ENCODE measurements at regions not wholly inside any gene's neighbourhood (a gene's known extent, or its start where the extent isn't known, plus 50 kb on each side); places are given as distances from the start of the nearest gene placed in this dataset.

- Mint-ChIP-seq H3K4me1 (no peaks in the 10 kb centered on the region), H3K9me3 (no peaks in the 10 kb centered on the region), H3K36me3 (no peaks in the 10 kb centered on the region), H3K4me3 (no peak overlapping the region), H3K27ac (no peak overlapping the region), H3K27me3 (ENCODE audit: insufficient read depth, low read depth) (peaks cover 6% of the 10 kb centered on the region)
- TF ChIP-seq CTCF (IDR thresholded peaks at IDR 0.05), result no peak
- TF ChIP-seq EZH2 (IDR thresholded peaks at IDR 0.05), result no peak
- no peak overlapping the region for H3K9ac ChIP-seq
- no peaks in the 10 kb centered on the region for H4K20me1 ChIP-seq (ENCODE audit: low read depth)
- no peaks in the 10 kb centered on the region for H3K79me2 ChIP-seq (ENCODE audit: low read depth)
- H3F3A ChIP-seq (ENCODE audit: low read depth), result no peaks in the 10 kb centered on the region
- no peak overlapping the region for H3K27ac ChIP-seq
- no peaks in the 10 kb centered on the region for H3K9me3 ChIP-seq (ENCODE audit: low read depth)
- no peaks in the 10 kb centered on the region for H3K36me3 ChIP-seq
- H3K27me3 ChIP-seq, result no peaks in the 10 kb centered on the region
- H3K4me1 ChIP-seq, result no peaks in the 10 kb centered on the region
- H2AFZ ChIP-seq (replicated peaks), result no peak overlapping the region
- no peak overlapping the region for H3K4me3 ChIP-seq
- DNase-seq (ENCODE audit: low spot score), result no peak
- no peak overlapping the region for H3K4me2 ChIP-seq
These were observed 251.1 kb upstream of the SMIM21 start for GRCh38 chr18:75678627-75679026.

- Histone ChIP-seq H2AFZ (replicated peaks) (no peak overlapping the region), H3K36me3 (no peaks in the 10 kb centered on the region), H3K4me1 (no peaks in the 10 kb centered on the region), H3F3A (ENCODE audit: low read depth) (no peaks in the 10 kb centered on the region), H3K4me3 (no peak overlapping the region), H4K20me1 (ENCODE audit: low read depth) (no peaks in the 10 kb centered on the region), H3K9ac (no peak overlapping the region), H3K9me3 (ENCODE audit: low read depth) (no peaks in the 10 kb centered on the region), H3K79me2 (ENCODE audit: low read depth) (no peaks in the 10 kb centered on the region), H3K27ac (no peak overlapping the region), H3K27me3 (no peaks in the 10 kb centered on the region), H3K4me2 (no peak overlapping the region)
- Mint-ChIP-seq H3K9me3 (peaks cover 2% of the 10 kb centered on the region), H3K36me3 (no peaks in the 10 kb centered on the region), H3K4me3 (no peak overlapping the region), H3K27ac (no peak overlapping the region), H3K27me3 (ENCODE audit: insufficient read depth, low read depth) (peaks cover 6% of the 10 kb centered on the region), H3K4me1 (no peaks in the 10 kb centered on the region)
- DNase-seq (ENCODE audit: low spot score), result no peak
- TF ChIP-seq CTCF (IDR thresholded peaks at IDR 0.05) (no peak), EZH2phosphoT487 (IDR thresholded peaks at IDR 0.05) (no peak), EZH2 (IDR thresholded peaks at IDR 0.05) (no peak)
These were observed 250.4 kb upstream of the SMIM21 start for GRCh38 chr18:75677696-75678455.

- no peak for DNase-seq (ENCODE audit: low spot score)
- no peak overlapping the region for H3K4me3 Mint-ChIP-seq
- Histone ChIP-seq H3K4me3 (no peak overlapping the region), H2AFZ (replicated peaks) (no peak overlapping the region), H3K36me3 (peaks cover 4% of the 10 kb centered on the region), H3K4me2 (no peak overlapping the region), H3F3A (ENCODE audit: low read depth) (peaks cover 7% of the 10 kb centered on the region), H3K79me2 (ENCODE audit: low read depth) (no peaks in the 10 kb centered on the region), H3K27me3 (no peaks in the 10 kb centered on the region), H4K20me1 (ENCODE audit: low read depth) (no peaks in the 10 kb centered on the region), H3K9me3 (ENCODE audit: low read depth) (no peaks in the 10 kb centered on the region), H3K27ac (no peak overlapping the region), H3K4me1 (peaks cover 8% of the 10 kb centered on the region), H3K9ac (no peak overlapping the region)
- TF ChIP-seq EZH2phosphoT487 (IDR thresholded peaks at IDR 0.05) (no peak), CTCF (IDR thresholded peaks at IDR 0.05) (no peak), EZH2 (IDR thresholded peaks at IDR 0.05) (no peak)
- peaks cover 18% of the 10 kb centered on the region for H3K4me1 Mint-ChIP-seq
- peaks cover 31% of the 10 kb centered on the region for H3K9me3 Mint-ChIP-seq
- no peak overlapping the region for H3K27ac Mint-ChIP-seq
- H3K36me3 Mint-ChIP-seq, result no peaks in the 10 kb centered on the region
- peaks cover 2% of the 10 kb centered on the region for H3K27me3 Mint-ChIP-seq (ENCODE audit: insufficient read depth, low read depth)
These were observed 233.4 kb upstream of the SMIM21 start for GRCh38 chr18:75660932-75661331.
